IMR-90 (cell line): ENCODE measurements at regions not wholly inside any gene's neighbourhood (a gene's known extent, or its start where the extent isn't known, plus 50 kb on each side); places are given as distances from the start of the nearest gene placed in this dataset.

Experiments used
- ATAC-seq: fragments of 200-7000 bp; cut with Tn5 transposase; 2 replicates; pipeline ENCODE4 v1.9.1; 2020; ENCODE audit warnings: low read depth, mild to moderate bottlenecking, moderate library complexity
- BruUV-seq: library from RNA; stranded (reverse); fragments of 400-500 nt; replicated peaks from 2 replicates; lab custom pipeline; 2021; lab: Mats Ljungman, UMichigan
- CTCF ChIA-PET: fragments of 300-600 bp; formaldehyde crosslinking; extraction: SDS; loops from one replicate; lab custom pipeline; 2021; ENCODE audit warnings: antibody characterized with exemption; lab: Yijun Ruan, JAX
- POLR2A ChIA-PET: fragments of 300-600 bp; sonication (Branson Sonifier 250); formaldehyde crosslinking; loops from one replicate; lab custom pipeline; 2022; ENCODE audit warnings: antibody characterized with exemption; ENCODE audit not compliant: unreplicated experiment; lab: Charles Lee
- DNase-seq: peaks from one replicate; pipeline ENCODE4 v3.0.0; 2013
- H2AFZ ChIP-seq: replicated peaks from 2 replicates; pipeline ENCODE3; 2013; ENCODE audit warnings: low read length, mild to moderate bottlenecking; ENCODE audit not compliant: poor library complexity
- H2AK5ac ChIP-seq: 2 replicates; pipeline ENCODE4 v1.6.1; 2013; ENCODE audit warnings: low read depth, low read length, inconsistent platforms
- H2AK9ac ChIP-seq: replicated peaks from 2 replicates; pipeline ENCODE3; 2013; ENCODE audit warnings: mild to moderate bottlenecking, low read depth, low read length, moderate library complexity; ENCODE audit not compliant: poor library complexity
- H2BK120ac ChIP-seq: 2 replicates; pipeline ENCODE4 v1.6.1; 2013; ENCODE audit warnings: low read depth, low read length, inconsistent platforms
- H2BK15ac ChIP-seq: 3 replicates; pipeline ENCODE4 v1.6.1; 2013; ENCODE audit warnings: low read depth, low read length, inconsistent platforms
- H2BK20ac ChIP-seq: 2 replicates; pipeline ENCODE4 v1.6.1; 2013; ENCODE audit warnings: low read depth, mild to moderate bottlenecking, inconsistent platforms, low read length, moderate library complexity
- H2BK5ac ChIP-seq: 2 replicates; pipeline ENCODE4 v1.6.1; 2013; ENCODE audit warnings: mild to moderate bottlenecking, low read depth, low read length, inconsistent platforms; ENCODE audit not compliant: poor library complexity, severe bottlenecking
- H3K14ac ChIP-seq: replicated peaks from 2 replicates; pipeline ENCODE4 v1.6.1; 2013; ENCODE audit warnings: low read depth, low read length, inconsistent platforms
- H3K18ac ChIP-seq: 2 replicates; pipeline ENCODE4 v1.6.1; 2013; ENCODE audit warnings: low read depth, low read length, control low read depth
- H3K23ac ChIP-seq: 2 replicates; pipeline ENCODE4 v1.6.1; 2013; ENCODE audit warnings: low read depth, low read length, inconsistent platforms
- H3K27ac ChIP-seq: 2 replicates; pipeline ENCODE4 v1.5.1; 2013; ENCODE audit warnings: mild to moderate bottlenecking, control low read depth, low read length; ENCODE audit not compliant: insufficient read depth
- H3K27me3 ChIP-seq: 2 replicates; pipeline ENCODE4 v1.6.1; 2013; ENCODE audit warnings: low read length; ENCODE audit not compliant: control insufficient read depth, insufficient read depth
- H3K36me3 ChIP-seq: 2 replicates; pipeline ENCODE4 v1.6.1; 2013; ENCODE audit warnings: low read length, mixed read lengths; ENCODE audit not compliant: control insufficient read depth, insufficient read depth
- H3K4ac ChIP-seq: 2 replicates; pipeline ENCODE4 v1.6.1; 2013; ENCODE audit warnings: low read depth, low read length, inconsistent platforms
- H3K4me1 ChIP-seq: 2 replicates; pipeline ENCODE4 v1.6.1; 2013; ENCODE audit warnings: low read length, mixed read lengths; ENCODE audit not compliant: control insufficient read depth, insufficient read depth
- H3K4me2 ChIP-seq: 2 replicates; pipeline ENCODE4 v1.6.1; 2013; ENCODE audit warnings: low read depth, mild to moderate bottlenecking, control low read depth, low read length, moderate library complexity
- H3K4me3 ChIP-seq: 2 replicates; pipeline ENCODE4 v1.5.1; 2013; ENCODE audit warnings: low read depth, mild to moderate bottlenecking, control low read depth, low read length, moderate library complexity; ENCODE audit not compliant: insufficient read depth
- H3K56ac ChIP-seq: 2 replicates; pipeline ENCODE4 v1.6.1; 2013; ENCODE audit warnings: low read length, inconsistent platforms; ENCODE audit not compliant: insufficient read depth; ENCODE audit errors: extremely low read depth
- H3K79me1 ChIP-seq, 2 experiments: 2 replicates each; pipeline ENCODE4 v1.6.1; 2013; ENCODE audit warnings: low read length in 2 of 2, inconsistent platforms in 1 of 2, low read depth in 1 of 2
- H3K9ac ChIP-seq: 2 replicates; pipeline ENCODE4 v1.6.1; 2013; ENCODE audit warnings: low read depth, low read length, control low read depth
- H3K9me1 ChIP-seq: 2 replicates; pipeline ENCODE4 v1.6.1; 2013; ENCODE audit warnings: low read length, inconsistent platforms; ENCODE audit not compliant: insufficient read depth
- H3K9me3 ChIP-seq: 2 replicates; pipeline ENCODE4 v1.6.1; 2013; ENCODE audit warnings: low read length; ENCODE audit not compliant: control insufficient read depth, insufficient read depth
- H4K20me1 ChIP-seq: 2 replicates; pipeline ENCODE4 v1.6.1; 2013; ENCODE audit warnings: low read length, inconsistent platforms; ENCODE audit not compliant: insufficient read depth
- H4K5ac ChIP-seq: 2 replicates; pipeline ENCODE4 v1.6.1; 2013; ENCODE audit warnings: mild to moderate bottlenecking, low read depth, low read length, control low read depth
- H4K8ac ChIP-seq, 2 experiments: 2 replicates each; pipeline ENCODE4 v1.6.1; 2013; ENCODE audit warnings: low read depth in 2 of 2, low read length in 2 of 2, control low read depth in 1 of 2, inconsistent platforms in 1 of 2
- H4K91ac ChIP-seq: 2 replicates; pipeline ENCODE4 v1.6.1; 2013; ENCODE audit warnings: low read depth, low read length, inconsistent platforms; ENCODE audit not compliant: insufficient read depth
- BHLHE40 ChIP-seq: fragments of 150-350 bp; IDR thresholded peaks from 2 replicates; pipeline ENCODE4 v1.6.1; 2016; ENCODE audit warnings: mild to moderate bottlenecking, low read depth, low read length
- CEBPB ChIP-seq: IDR thresholded peaks from 2 replicates; pipeline ENCODE4 v1.6.1; 2012; ENCODE audit warnings: low read depth, low read length, improper control_type of control experiment
- MAZ ChIP-seq: IDR thresholded peaks from 2 replicates; pipeline ENCODE4 v1.6.1; 2012; ENCODE audit warnings: low read depth, mild to moderate bottlenecking, low read length, improper control_type of control experiment, moderate library complexity, borderline replicate concordance
- NFE2L2 ChIP-seq: fragments of 150-350 bp; IDR thresholded peaks from 2 replicates; pipeline ENCODE4 v1.6.1; 2016; ENCODE audit warnings: low read depth, mild to moderate bottlenecking, low read length
- RAD21 ChIP-seq: IDR thresholded peaks from 2 replicates; pipeline ENCODE4 v1.6.1; 2012; ENCODE audit warnings: low read length, improper control_type of control experiment
- RFX5 ChIP-seq: IDR thresholded peaks from 2 replicates; pipeline ENCODE4 v1.8.0; 2012; ENCODE audit warnings: low read depth, mild to moderate bottlenecking, low read length, moderate library complexity
- SMC3 ChIP-seq: fragments of 150-350 bp; IDR thresholded peaks from 2 replicates; pipeline ENCODE4 v1.6.1; 2016; ENCODE audit warnings: low read depth, mild to moderate bottlenecking, antibody characterized with exemption, low read length, moderate library complexity
- dilution Hi-C: fragments of 300-500 bp; cut with HindIII; formaldehyde crosslinking; loops from one replicate; pipeline ENCODE4 v1.14.3; 2018; ENCODE audit warnings: low sequenced_read_pairs; ENCODE audit not compliant: unreplicated experiment
- in situ Hi-C: fragments of 300-500 bp; cut with MboI; formaldehyde crosslinking; loops from 3 replicates; pipeline ENCODE4 v1.14.3; 2019; ENCODE audit warnings: low sequenced_read_pairs, inconsistent platforms, mixed read lengths
- intact Hi-C: fragments of 100-400 bp; cut with micrococcal nuclease; formaldehyde crosslinking; loops from 2 replicates; pipeline ENCODE4 v1.10.0; 2022

GRCh38 chr4:132557660-132558059 is 591.4 kb upstream of the PCDH10 start:
- in situ Hi-C loops: no loop called here
- Histone ChIP-seq H3K14ac (no peak overlapping the region), H3K9me3 (0 out of 2 replicates have a peak, but pooled peaks cover 2% of the 10 kb centered on the region), H3K79me1 (no peaks in the 10 kb centered on the region), H3K27ac (no peak overlapping the region), H3K4ac (no peak overlapping the region), H2AFZ (no peak overlapping the region), H4K5ac (no peak overlapping the region), H4K91ac (no peak overlapping the region), H4K20me1 (no peaks in the 10 kb centered on the region), H3K9ac (no peak overlapping the region), H3K4me2 (no peak overlapping the region), H3K23ac (no peak overlapping the region), H2BK15ac (no peak overlapping the region), H4K8ac (no peak overlapping the region), H2BK20ac (no peak overlapping the region), H2AK9ac (no peak overlapping the region), H3K9me1 (no peaks in the 10 kb centered on the region), H3K4me1 (no peaks in the 10 kb centered on the region), H2BK5ac (no peak overlapping the region), H2AK5ac (no peak overlapping the region), H3K56ac (no peak overlapping the region), H3K36me3 (no peaks in the 10 kb centered on the region), H2BK120ac (no peak overlapping the region), H3K27me3 (no peaks in the 10 kb centered on the region), H3K18ac (no peak overlapping the region), H3K4me3 (no peak overlapping the region)
- intact Hi-C loops: no loop called here
- DNase-seq (no peak), ATAC-seq (no peak)
- dilution Hi-C loops: no loop called here
- BruUV-seq: no TSS peak
- ChIA-PET POLR2A (no interaction called here), CTCF (no interaction called here)
- TF ChIP-seq MAZ (no peak), RFX5 (no peak), CEBPB (no peak), RAD21 (no peak), SMC3 (no peak), NFE2L2 (no peak), BHLHE40 (no peak)
